Lung (tissue), 11 donors: ENCODE measurements at regions not wholly inside any gene's neighbourhood (a gene's known extent, or its start where the extent isn't known, plus 50 kb on each side); places are given as distances from the start of the nearest gene placed in this dataset.

Experiments used
- ATAC-seq: fragments of 200-7000 bp; cut with Tn5 transposase; one replicate; pipeline ENCODE4 v1.9.1; 2020; ENCODE audit warnings: moderate number of reproducible peaks; ENCODE audit not compliant: insufficient read depth, low FRiP score
- DNase-seq, 3 donors: peaks; one replicate each; pipeline ENCODE4 v3.0.0-alpha.2; 2013 to 2017
- H3K27ac ChIP-seq, 2 donors: one replicate each; pipeline ENCODE4 v1.5.1; 2013; ENCODE audit warnings: mild to moderate bottlenecking in 2 of 2, moderate library complexity in 2 of 2, control low read depth in 1 of 2, inconsistent platforms in 1 of 2, low read depth in 1 of 2, low read length in 1 of 2
- H3K27me3 ChIP-seq, 3 donors: one replicate each; pipeline ENCODE4 v1.5.1; 2013; ENCODE audit warnings: low read length in 2 of 3; ENCODE audit not compliant: control insufficient read depth in 3 of 3, insufficient read depth in 3 of 3
- H3K36me3 ChIP-seq, 4 donors: one replicate each; pipeline ENCODE4 v1.5.1; 2013; ENCODE audit warnings: low read length in 4 of 4, mild to moderate bottlenecking in 1 of 4, moderate library complexity in 1 of 4; ENCODE audit not compliant: control insufficient read depth in 4 of 4, insufficient read depth in 4 of 4
- H3K4me1 ChIP-seq, 5 donors: one replicate each; pipeline ENCODE4 v1.5.1; 2013; ENCODE audit warnings: low read length in 5 of 5, mild to moderate bottlenecking in 2 of 5, moderate library complexity in 1 of 5; ENCODE audit not compliant: control insufficient read depth in 5 of 5, insufficient read depth in 5 of 5
- H3K4me3 ChIP-seq: one replicate; pipeline ENCODE4 v1.5.1; 2013; ENCODE audit warnings: mild to moderate bottlenecking, control low read depth, moderate library complexity
- H3K9ac ChIP-seq, 2 donors: one replicate each; pipeline ENCODE4 v1.5.1; 2013; ENCODE audit warnings: low read length in 2 of 2, control low read depth in 1 of 2; ENCODE audit not compliant: insufficient read depth in 1 of 2
- H3K9me3 ChIP-seq, 4 donors: one replicate each; pipeline ENCODE4 v1.5.1; 2013; ENCODE audit warnings: low read length in 3 of 4, mild to moderate bottlenecking in 1 of 4, moderate library complexity in 1 of 4; ENCODE audit not compliant: control insufficient read depth in 4 of 4, insufficient read depth in 3 of 4
- CTCF ChIP-seq: IDR thresholded peaks from 2 replicates; pipeline ENCODE4 v1.5.1; 2012; ENCODE audit warnings: mild to moderate bottlenecking; ENCODE audit errors: control extremely low read depth, extremely low read depth
- WGBS, 2 donors: extraction: QIAGEN DNeasy Blood & Tissue Kit; methylation state at CpG; one replicate each; pipeline ENCODE4 v1.1.7; 2013; 5-methylcytosine and 5-hydroxymethylcytosine counted together
- donor health status: control.
- donor health status: control.
- donor health status: Bipolar disorder and iron deficiency.
- donor health status: healthy.
- donor health status: DM: yes; HTN: yes; CAD: no.

- WGBS, 2 donors: 36 to 58% methylated on average over 2 of the region's 2 CpGs
- Histone ChIP-seq H3K36me3 (no peaks in the 10 kb centered on the region), H3K4me1 (no peaks in the 10 kb centered on the region), H3K4me3 (no peak overlapping the region), H3K27ac (no peak overlapping the region), H3K9me3 (no peaks in the 10 kb centered on the region), H3K27me3 (no peaks in the 10 kb centered on the region), H3K9ac (no peak overlapping the region)
- no peak for TF ChIP-seq CTCF
- DNase-seq (no peak), ATAC-seq (no peak)
These were observed 537.3 kb upstream of the TGFBR2 start for GRCh38 chr3:30069056-30069455.

DNA sequence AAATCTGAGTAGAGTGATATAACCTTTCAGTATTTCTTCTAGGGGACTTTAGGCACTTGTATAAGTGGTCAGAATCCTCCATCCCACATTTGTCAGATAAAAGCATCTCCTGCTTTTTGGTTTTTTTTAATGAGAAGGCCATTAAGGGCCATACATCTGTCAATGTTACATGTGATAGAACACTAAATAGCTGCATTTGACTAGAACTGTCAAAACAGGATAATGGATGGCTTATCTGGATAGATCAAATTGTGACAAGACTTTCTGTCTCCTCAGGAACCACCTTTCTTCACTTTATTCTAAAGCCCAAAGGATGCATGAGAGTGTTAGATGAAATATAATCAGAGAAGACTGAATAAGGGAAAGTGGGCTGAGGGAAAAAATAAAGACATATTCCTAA, 533.4 kb upstream of the TGFBR2 start:
- ATAC-seq (no peak), DNase-seq (no peak)
- Histone ChIP-seq H3K4me1 (no peaks in the 10 kb centered on the region), H3K27ac (no peak overlapping the region), H3K27me3 (no peaks in the 10 kb centered on the region), H3K9me3 (peaks cover 0 to 3% (median under 1%) of the 10 kb centered on the region in 4 donors), H3K9ac (no peak overlapping the region), H3K36me3 (no peaks in the 10 kb centered on the region), H3K4me3 (no peak overlapping the region)
- no peak for TF ChIP-seq CTCF

DNA sequence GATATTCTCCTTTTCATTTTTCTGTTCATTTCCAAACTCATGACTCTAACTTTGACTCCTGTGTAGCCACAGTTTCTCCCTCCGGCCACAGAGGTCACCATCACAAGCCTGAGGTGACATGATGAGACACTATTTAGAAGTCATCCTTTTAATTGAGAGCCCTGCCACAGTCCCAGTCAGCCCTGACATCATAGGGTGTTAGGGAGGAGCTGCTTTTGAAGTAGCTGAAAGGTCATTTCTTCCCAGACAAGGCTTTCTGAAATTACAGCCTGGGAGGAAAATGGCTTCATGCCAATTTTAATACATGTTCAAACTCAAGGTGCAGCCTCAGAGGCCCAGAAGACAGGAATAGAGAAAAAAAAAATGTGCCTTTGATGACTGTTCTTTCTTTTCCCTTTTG, 532.8 kb upstream of the TGFBR2 start:
- Histone ChIP-seq H3K4me3 (no peak overlapping the region), H3K27ac (no peak overlapping the region), H3K27me3 (no peaks in the 10 kb centered on the region), H3K36me3 (no peaks in the 10 kb centered on the region), H3K4me1 (no peaks in the 10 kb centered on the region), H3K9me3 (peaks cover 0 to 3% (median under 1%) of the 10 kb centered on the region in 4 donors), H3K9ac (no peak overlapping the region)
- TF ChIP-seq CTCF: no peak
- 81 to 100% methylated on average over 1 of the region's 1 CpG for WGBS, 2 donors
- DNase-seq (peak in 1 of 3 donors; percentile 32), ATAC-seq (no peak)

GRCh38 chr3:30075514-30075913, 530.9 kb upstream of the TGFBR2 start:
- peaks cover 0 to 4% (median 1%) of the 10 kb centered on the region in 4 donors for H3K9me3 ChIP-seq
- no peak overlapping the region for H3K9ac ChIP-seq
- no peaks in the 10 kb centered on the region for H3K36me3 ChIP-seq
- no peak overlapping the region for H3K4me3 ChIP-seq
- peaks cover 0 to 2% (median 0%) of the 10 kb centered on the region in 5 donors for H3K4me1 ChIP-seq
- 88 to 94% methylated on average over 2 of the region's 2 CpGs for WGBS, 2 donors
- TF ChIP-seq CTCF: no peak
- H3K27ac ChIP-seq: no peak overlapping the region
- ATAC-seq (no peak), DNase-seq (no peak)
- H3K27me3 ChIP-seq: no peaks in the 10 kb centered on the region
